RWPE1 (cell line): ENCODE measurements at regions not wholly inside any gene's neighbourhood (a gene's known extent, or its start where the extent isn't known, plus 50 kb on each side); places are given as distances from the start of the nearest gene placed in this dataset.
A peak's percentile ranks its signal among the peaks of the same experiment; 100 is the strongest.

ENCODE experiments used
- CTCF ChIA-PET: fragments of 350-600 bp; sonication (Branson Sonifier 250); formaldehyde crosslinking; extraction: SDS; loops from one replicate; lab custom pipeline; 2021; lab: Yijun Ruan, JAX
- POLR2A ChIA-PET: fragments of 400-600 bp; formaldehyde crosslinking; extraction: SDS; loops from one replicate; lab custom pipeline; 2020; ENCODE audit warnings: antibody characterized with exemption; ENCODE audit not compliant: low non-redundant PET; lab: Yijun Ruan, JAX
- DNase-seq: peaks from one replicate; pipeline ENCODE4 v3.0.0; 2012; ENCODE audit warnings: low spot score
- H3K27ac ChIP-seq: fragments of 450-650 bp; 2 replicates; pipeline ENCODE4 v1.5.1; 2017
- CTCF ChIP-seq: fragments of 450-650 bp; conservative IDR thresholded peaks from 2 replicates; pipeline ENCODE4 v1.5.1; 2017; ENCODE audit warnings: low read depth, mild to moderate bottlenecking

GRCh38 chr20:40506537-40506939, 182.5 kb downstream of the MAFB start:
- POLR2A ChIA-PET = interaction anchor here (0.6 kb wide), 1 partner anchor 183 kb away, joined by 3 read pairs; the partner anchor contains the start of gene MAFB

GRCh38 chr20:40503119-40503518, 185.9 kb downstream of the MAFB start:
- H3K27ac ChIP-seq = no peak overlapping the region
- POLR2A ChIA-PET = no interaction called here
- no peak for TF ChIP-seq CTCF
- no peak for DNase-seq
- CTCF ChIA-PET = interaction anchor here (0.6 kb wide), 1 partner anchor 460 kb away, joined by 3 read pairs; no protein-coding TSS in a partner anchor

More at GRCh38 chr20:40506537-40506939, 182.5 kb downstream of the MAFB start:
- DNase-seq = peak; percentile 99
- no peak; the same call in 1 of the 2 replicates for TF ChIP-seq CTCF
- peak overlapping the region; percentile 71 for H3K27ac ChIP-seq
- CTCF ChIA-PET = interaction anchor here (0.6 to 1.0 kb wide), 6 partner anchors 37 to 347 kb away, joined by 3 to 4 read pairs (median 3); no protein-coding TSS in a partner anchor

- H3K27ac ChIP-seq = no peak overlapping the region
- DNase-seq = no peak
- no peak for TF ChIP-seq CTCF
- CTCF ChIA-PET = no interaction called here
- POLR2A ChIA-PET = no interaction called here
These were observed 186.5 kb downstream of the MAFB start for GRCh38 chr20:40502576-40502975.

- TF ChIP-seq CTCF = no peak
- H3K27ac ChIP-seq = no peak overlapping the region
- ChIA-PET POLR2A (no interaction called here), CTCF (no interaction called here)
- no peak for DNase-seq
These were observed 189.6 kb downstream of the MAFB start for GRCh38 chr20:40499391-40499790.

GRCh38 chr20:40497899-40498691, 190.9 kb downstream of the MAFB start:
- no peak for TF ChIP-seq CTCF
- POLR2A ChIA-PET = interaction anchor here (0.6 kb wide), 1 partner anchor 38 kb away, joined by 7 read pairs; no protein-coding TSS in a partner anchor
- H3K27ac ChIP-seq = no peak overlapping the region
- CTCF ChIA-PET = interaction anchor here (0.5 kb wide), 1 partner anchor 134 kb away, joined by 6 read pairs; no protein-coding TSS in a partner anchor
- peak; percentile 26 for DNase-seq

GRCh38 chr20:40495956-40496355, 193.1 kb downstream of the MAFB start:
- H3K27ac ChIP-seq = no peak overlapping the region
- TF ChIP-seq CTCF = no peak
- CTCF ChIA-PET = interaction anchor here (0.8 kb wide), 1 partner anchor 22 kb away, joined by 3 read pairs; no protein-coding TSS in a partner anchor
- POLR2A ChIA-PET = no interaction called here
- no peak for DNase-seq
